Activated naive CD8-positive, alpha-beta T cell treated with anti-CD3 and anti-CD28 coated beads, Interleukin-2, amount 50 U/mL, for 24 hours (primary cell): ENCODE measurements at regions not wholly inside any gene's neighbourhood (a gene's known extent, or its start where the extent isn't known, plus 50 kb on each side); places are given as distances from the start of the nearest gene placed in this dataset.

ENCODE experiments used
- ATAC-seq: fragments of 150-1000 bp; cut with Tn5 transposase; one replicate; pipeline ENCODE4 v1.10.0; 2021
- DNase-seq: peaks from one replicate; pipeline ENCODE4 v3.0.0; 2021
- H3K27ac Mint-ChIP-seq: one replicate; pipeline ENCODE4 v1.8.0; 2021; ENCODE audit warnings: mild to moderate bottlenecking, mixed read lengths
- H3K27me3 Mint-ChIP-seq: one replicate; pipeline ENCODE4 v1.8.0; 2021; ENCODE audit warnings: mixed read lengths
- H3K36me3 Mint-ChIP-seq: one replicate; pipeline ENCODE4 v1.8.0; 2021; ENCODE audit warnings: low read depth, mixed read lengths
- H3K4me1 Mint-ChIP-seq: one replicate; pipeline ENCODE4 v1.8.0; 2021; ENCODE audit warnings: mixed read lengths
- H3K4me3 Mint-ChIP-seq: one replicate; pipeline ENCODE4 v1.8.0; 2021; ENCODE audit warnings: mild to moderate bottlenecking, moderate library complexity, mixed read lengths
- H3K9me3 Mint-ChIP-seq: one replicate; pipeline ENCODE4 v1.8.0; 2021; ENCODE audit warnings: mixed read lengths

GRCh38 chr2:238743243-238744065 lies 104.4 kb upstream of the TWIST2 start:
- Mint-ChIP-seq H3K4me3 (no peak overlapping the region), H3K9me3 (no peaks in the 10 kb centered on the region), H3K27me3 (peaks cover 18% of the 10 kb centered on the region), H3K4me1 (no peaks in the 10 kb centered on the region), H3K36me3 (no peaks in the 10 kb centered on the region), H3K27ac (no peak overlapping the region)
- no peak for DNase-seq
- no peak for ATAC-seq

GRCh38 chr2:238744951-238745350 lies 102.9 kb upstream of the TWIST2 start:
- DNase-seq = no peak
- no peak for ATAC-seq
- Mint-ChIP-seq H3K4me1 (no peaks in the 10 kb centered on the region), H3K9me3 (peaks cover 5% of the 10 kb centered on the region), H3K36me3 (no peaks in the 10 kb centered on the region), H3K27ac (no peak overlapping the region), H3K27me3 (peaks cover 12% of the 10 kb centered on the region), H3K4me3 (no peak overlapping the region)

GRCh38 chr2:238745997-238746396 lies 101.9 kb upstream of the TWIST2 start:
- DNase-seq = no peak
- Mint-ChIP-seq H3K9me3 (peaks cover 12% of the 10 kb centered on the region), H3K27me3 (peaks cover 7% of the 10 kb centered on the region), H3K4me1 (no peaks in the 10 kb centered on the region), H3K27ac (no peak overlapping the region), H3K36me3 (no peaks in the 10 kb centered on the region), H3K4me3 (no peak overlapping the region)
- ATAC-seq = no peak

GRCh38 chr2:238747114-238747513 lies 100.8 kb upstream of the TWIST2 start:
- peaks cover 12% of the 10 kb centered on the region for H3K9me3 Mint-ChIP-seq
- H3K36me3 Mint-ChIP-seq = no peaks in the 10 kb centered on the region
- no peak for DNase-seq
- H3K27ac Mint-ChIP-seq = no peak overlapping the region
- H3K4me1 Mint-ChIP-seq = no peaks in the 10 kb centered on the region
- ATAC-seq = no peak
- no peak overlapping the region for H3K4me3 Mint-ChIP-seq
- peaks cover 7% of the 10 kb centered on the region for H3K27me3 Mint-ChIP-seq

GRCh38 chr2:238747557-238747956 lies 100.3 kb upstream of the TWIST2 start:
- Mint-ChIP-seq H3K27ac (no peak overlapping the region), H3K4me1 (no peaks in the 10 kb centered on the region), H3K27me3 (peaks cover 7% of the 10 kb centered on the region), H3K9me3 (peaks cover 12% of the 10 kb centered on the region), H3K4me3 (no peak overlapping the region), H3K36me3 (no peaks in the 10 kb centered on the region)
- no peak for ATAC-seq
- no peak for DNase-seq

GRCh38 chr2:238750212-238750904 lies 97.5 kb upstream of the TWIST2 start:
- Mint-ChIP-seq H3K4me1 (no peaks in the 10 kb centered on the region), H3K27me3 (peaks cover 7% of the 10 kb centered on the region), H3K4me3 (no peak overlapping the region), H3K9me3 (peaks cover 12% of the 10 kb centered on the region), H3K36me3 (no peaks in the 10 kb centered on the region), H3K27ac (no peak overlapping the region)
- ATAC-seq (no peak), DNase-seq (no peak)

GRCh38 chr2:238754259-238754658 lies 93.6 kb upstream of the TWIST2 start:
- Mint-ChIP-seq H3K27me3 (peaks cover 9% of the 10 kb centered on the region), H3K4me1 (no peaks in the 10 kb centered on the region), H3K4me3 (no peak overlapping the region), H3K27ac (no peak overlapping the region), H3K9me3 (peaks cover 12% of the 10 kb centered on the region), H3K36me3 (no peaks in the 10 kb centered on the region)
- ATAC-seq = no peak
- no peak for DNase-seq

- Mint-ChIP-seq H3K4me1 (no peaks in the 10 kb centered on the region), H3K27ac (no peak overlapping the region), H3K36me3 (no peaks in the 10 kb centered on the region), H3K4me3 (no peak overlapping the region), H3K27me3 (peaks cover 38% of the 10 kb centered on the region), H3K9me3 (no peaks in the 10 kb centered on the region)
- ATAC-seq (no peak), DNase-seq (no peak)
Measured at GRCh38 chr2:238761868-238762267, 86.0 kb upstream of the TWIST2 start.

- Mint-ChIP-seq H3K9me3 (no peaks in the 10 kb centered on the region), H3K27me3 (peaks cover 37% of the 10 kb centered on the region), H3K27ac (no peak overlapping the region), H3K4me3 (no peak overlapping the region), H3K36me3 (no peaks in the 10 kb centered on the region), H3K4me1 (no peaks in the 10 kb centered on the region)
- no peak for ATAC-seq
- no peak for DNase-seq
Measured at GRCh38 chr2:238763471-238763995, 84.4 kb upstream of the TWIST2 start.

GRCh38 chr2:238765590-238765989 lies 82.3 kb upstream of the TWIST2 start:
- H3K4me3 Mint-ChIP-seq = no peak overlapping the region
- ATAC-seq (no peak), DNase-seq (no peak)
- peaks cover 33% of the 10 kb centered on the region for H3K27me3 Mint-ChIP-seq
- no peaks in the 10 kb centered on the region for H3K36me3 Mint-ChIP-seq
- H3K4me1 Mint-ChIP-seq = no peaks in the 10 kb centered on the region
- H3K27ac Mint-ChIP-seq = no peak overlapping the region
- H3K9me3 Mint-ChIP-seq = no peaks in the 10 kb centered on the region

- Mint-ChIP-seq H3K27ac (no peak overlapping the region), H3K27me3 (peaks cover 29% of the 10 kb centered on the region), H3K4me3 (no peak overlapping the region), H3K36me3 (no peaks in the 10 kb centered on the region), H3K4me1 (no peaks in the 10 kb centered on the region), H3K9me3 (no peaks in the 10 kb centered on the region)
- DNase-seq (no peak), ATAC-seq (no peak)
Measured at GRCh38 chr2:238771218-238771617, 76.7 kb upstream of the TWIST2 start.

- no peaks in the 10 kb centered on the region for H3K36me3 Mint-ChIP-seq
- H3K9me3 Mint-ChIP-seq = no peaks in the 10 kb centered on the region
- no peak overlapping the region for H3K27ac Mint-ChIP-seq
- no peak overlapping the region for H3K4me3 Mint-ChIP-seq
- no peaks in the 10 kb centered on the region for H3K4me1 Mint-ChIP-seq
- H3K27me3 Mint-ChIP-seq = peaks cover 25% of the 10 kb centered on the region
- ATAC-seq = no peak
- no peak for DNase-seq
Measured at GRCh38 chr2:238771639-238772038, 76.2 kb upstream of the TWIST2 start.

- no peak for DNase-seq
- no peak for ATAC-seq
- peaks cover 21% of the 10 kb centered on the region for H3K27me3 Mint-ChIP-seq
- no peaks in the 10 kb centered on the region for H3K36me3 Mint-ChIP-seq
- no peaks in the 10 kb centered on the region for H3K9me3 Mint-ChIP-seq
- H3K27ac Mint-ChIP-seq = no peak overlapping the region
- no peak overlapping the region for H3K4me3 Mint-ChIP-seq
- no peaks in the 10 kb centered on the region for H3K4me1 Mint-ChIP-seq
Measured at GRCh38 chr2:238772635-238773297, 75.1 kb upstream of the TWIST2 start.

GRCh38 chr2:238773472-238773871 lies 74.4 kb upstream of the TWIST2 start:
- ATAC-seq = no peak
- Mint-ChIP-seq H3K27me3 (peaks cover 21% of the 10 kb centered on the region), H3K27ac (no peak overlapping the region), H3K36me3 (no peaks in the 10 kb centered on the region), H3K9me3 (no peaks in the 10 kb centered on the region), H3K4me3 (no peak overlapping the region), H3K4me1 (no peaks in the 10 kb centered on the region)
- DNase-seq = no peak

GRCh38 chr2:238774071-238774470 lies 73.8 kb upstream of the TWIST2 start:
- ATAC-seq = no peak
- Mint-ChIP-seq H3K4me1 (no peaks in the 10 kb centered on the region), H3K27me3 (peaks cover 21% of the 10 kb centered on the region), H3K36me3 (no peaks in the 10 kb centered on the region), H3K9me3 (no peaks in the 10 kb centered on the region), H3K4me3 (no peak overlapping the region), H3K27ac (no peak overlapping the region)
- no peak for DNase-seq
